Esophagus muscularis mucosa (tissue), 4 donors: ENCODE measurements at regions not wholly inside any gene's neighbourhood (a gene's known extent, or its start where the extent isn't known, plus 50 kb on each side); places are given as distances from the start of the nearest gene placed in this dataset.

Source experiments
- EP300 ChIP-seq: sonication (generic); formaldehyde crosslinking; IDR thresholded peaks from one replicate; pipeline ENCODE4 v1.6.1; 2017; ENCODE audit warnings: antibody characterized with exemption
- POLR2A ChIP-seq: fragments of 450-650 bp; IDR thresholded peaks from one replicate; pipeline ENCODE4 v1.6.1; 2017; ENCODE audit warnings: antibody characterized with exemption, moderate library complexity, mild to moderate bottlenecking, low read depth
- POLR2AphosphoS5 ChIP-seq, 2 donors: sonication (generic); formaldehyde crosslinking; IDR thresholded peaks; one replicate each; pipeline ENCODE4 v1.6.1; 2017; ENCODE audit warnings: antibody characterized with exemption in 2 of 2
- TF ChIP-seq, protein P1 (sequence below), 3 experiments: fragments of 200-600 bp in 2 of 3; fragments of 450-650 bp in 1 of 3; sonication (generic) in 2 of 3; IDR thresholded peaks; one replicate each; pipeline ENCODE4 v1.5.1; 2017 to 2019; ENCODE audit warnings: antibody characterized with exemption in 3 of 3, mild to moderate bottlenecking in 2 of 3, moderate library complexity in 1 of 3

- TF ChIP-seq, protein P1, sequence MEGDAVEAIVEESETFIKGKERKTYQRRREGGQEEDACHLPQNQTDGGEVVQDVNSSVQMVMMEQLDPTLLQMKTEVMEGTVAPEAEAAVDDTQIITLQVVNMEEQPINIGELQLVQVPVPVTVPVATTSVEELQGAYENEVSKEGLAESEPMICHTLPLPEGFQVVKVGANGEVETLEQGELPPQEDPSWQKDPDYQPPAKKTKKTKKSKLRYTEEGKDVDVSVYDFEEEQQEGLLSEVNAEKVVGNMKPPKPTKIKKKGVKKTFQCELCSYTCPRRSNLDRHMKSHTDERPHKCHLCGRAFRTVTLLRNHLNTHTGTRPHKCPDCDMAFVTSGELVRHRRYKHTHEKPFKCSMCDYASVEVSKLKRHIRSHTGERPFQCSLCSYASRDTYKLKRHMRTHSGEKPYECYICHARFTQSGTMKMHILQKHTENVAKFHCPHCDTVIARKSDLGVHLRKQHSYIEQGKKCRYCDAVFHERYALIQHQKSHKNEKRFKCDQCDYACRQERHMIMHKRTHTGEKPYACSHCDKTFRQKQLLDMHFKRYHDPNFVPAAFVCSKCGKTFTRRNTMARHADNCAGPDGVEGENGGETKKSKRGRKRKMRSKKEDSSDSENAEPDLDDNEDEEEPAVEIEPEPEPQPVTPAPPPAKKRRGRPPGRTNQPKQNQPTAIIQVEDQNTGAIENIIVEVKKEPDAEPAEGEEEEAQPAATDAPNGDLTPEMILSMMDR (IDR thresholded peaks at IDR 0.05), result no peak
- no peak for TF ChIP-seq POLR2A
- TF ChIP-seq POLR2AphosphoS5 (IDR thresholded peaks at IDR 0.05), result no peak
- TF ChIP-seq EP300, result no peak
Observed at GRCh38 chr5:18533137-18533536, 898.9 kb downstream of the TAF11L14 start.
